Keratinocyte (primary cell): ENCODE measurements at regions not wholly inside any gene's neighbourhood (a gene's known extent, or its start where the extent isn't known, plus 50 kb on each side); places are given as distances from the start of the nearest gene placed in this dataset.

Experiments used
- EZH2 ChIP-seq: IDR thresholded peaks from one replicate; pipeline ENCODE4 v1.6.1; 2012; ENCODE audit warnings: inconsistent platforms, mild to moderate bottlenecking, low read length, moderate library complexity
- TF ChIP-seq, protein P1 (sequence below), 3 experiments: IDR thresholded peaks in 1 of 3; conservative IDR thresholded peaks in 1 of 3; optimal IDR thresholded peaks in 1 of 3; 2 replicates in 2 of 3; 3 replicates in 1 of 3; pipeline versions ENCODE3 to v1.5.1; 2011; ENCODE audit warnings: low read length in 3 of 3, mild to moderate bottlenecking in 3 of 3, moderate library complexity in 2 of 3, control low read depth in 1 of 3, inconsistent platforms in 1 of 3; ENCODE audit not compliant: insufficient read depth in 2 of 3; ENCODE audit errors: extremely low read depth in 1 of 3

- TF ChIP-seq, protein P1, sequence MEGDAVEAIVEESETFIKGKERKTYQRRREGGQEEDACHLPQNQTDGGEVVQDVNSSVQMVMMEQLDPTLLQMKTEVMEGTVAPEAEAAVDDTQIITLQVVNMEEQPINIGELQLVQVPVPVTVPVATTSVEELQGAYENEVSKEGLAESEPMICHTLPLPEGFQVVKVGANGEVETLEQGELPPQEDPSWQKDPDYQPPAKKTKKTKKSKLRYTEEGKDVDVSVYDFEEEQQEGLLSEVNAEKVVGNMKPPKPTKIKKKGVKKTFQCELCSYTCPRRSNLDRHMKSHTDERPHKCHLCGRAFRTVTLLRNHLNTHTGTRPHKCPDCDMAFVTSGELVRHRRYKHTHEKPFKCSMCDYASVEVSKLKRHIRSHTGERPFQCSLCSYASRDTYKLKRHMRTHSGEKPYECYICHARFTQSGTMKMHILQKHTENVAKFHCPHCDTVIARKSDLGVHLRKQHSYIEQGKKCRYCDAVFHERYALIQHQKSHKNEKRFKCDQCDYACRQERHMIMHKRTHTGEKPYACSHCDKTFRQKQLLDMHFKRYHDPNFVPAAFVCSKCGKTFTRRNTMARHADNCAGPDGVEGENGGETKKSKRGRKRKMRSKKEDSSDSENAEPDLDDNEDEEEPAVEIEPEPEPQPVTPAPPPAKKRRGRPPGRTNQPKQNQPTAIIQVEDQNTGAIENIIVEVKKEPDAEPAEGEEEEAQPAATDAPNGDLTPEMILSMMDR (optimal IDR thresholded peaks at IDR 0.05 in 1 of 3, IDR thresholded peaks at IDR 0.05 in 1 of 3, conservative IDR thresholded peaks at IDR 0.05 in 1 of 3; ENCODE audit: extremely low read depth in 1 of 3, insufficient read depth in 2 of 3, low read length in 3 of 3), result no peak
- no peak for TF ChIP-seq EZH2
Observed at GRCh38 chr5:159752622-159753275, 163.5 kb upstream of the ADRA1B start.
